Upper lobe of left lung (tissue), 6 donors: ENCODE measurements at regions not wholly inside any gene's neighbourhood (a gene's known extent, or its start where the extent isn't known, plus 50 kb on each side); places are given as distances from the start of the nearest gene placed in this dataset.

Experiments
- ATAC-seq, 2 donors: fragments of 200-7000 bp; cut with Tn5 transposase; one replicate each; pipeline ENCODE4 v1.9.1; 2022; ENCODE audit warnings: mild to moderate bottlenecking in 2 of 2, moderate library complexity in 2 of 2; ENCODE audit not compliant: low FRiP score in 2 of 2
- DNase-seq, 2 donors: peaks; one replicate each; pipeline ENCODE4 v3.0.0-alpha.2; 2019 to 2020
- H3K27ac ChIP-seq, 4 donors: fragments of 200-600 bp; sonication (generic); one replicate each; pipeline ENCODE4 v1.5.1; 2016 to 2019
- H3K27me3 ChIP-seq, 4 donors: fragments of 200-600 bp; sonication (generic); one replicate each; pipeline ENCODE4 v1.5.1; 2017 to 2019
- H3K36me3 ChIP-seq, 4 donors: fragments of 200-600 bp; sonication (generic); one replicate each; pipeline ENCODE4 v1.5.1; 2016 to 2019
- H3K4me1 ChIP-seq, 4 donors: fragments of 200-600 bp; sonication (generic); one replicate each; pipeline ENCODE4 v1.5.1; 2018 to 2019
- H3K4me3 ChIP-seq, 4 donors: fragments of 200-600 bp; sonication (generic); one replicate each; pipeline ENCODE4 v1.5.1; 2017 to 2019; ENCODE audit warnings: mild to moderate bottlenecking in 2 of 4, moderate library complexity in 1 of 4
- H3K9me3 ChIP-seq, 4 donors: fragments of 200-600 bp; sonication (generic); one replicate each; pipeline ENCODE4 v1.5.1; 2018 to 2019
- CTCF ChIP-seq, 6 experiments: fragments of 450-650 bp in 4 of 6; fragments of 200-600 bp in 2 of 6; sonication (generic) in 2 of 6; IDR thresholded peaks; one replicate each; pipeline ENCODE4 v1.5.1; 2016 to 2019; ENCODE audit warnings: antibody characterized with exemption in 6 of 6
- EP300 ChIP-seq, 4 donors: sonication (generic); formaldehyde crosslinking; IDR thresholded peaks; one replicate each; pipeline ENCODE4 v1.5.1; 2017; ENCODE audit warnings: antibody characterized with exemption in 4 of 4, control low read depth in 2 of 4
- POLR2A ChIP-seq, 4 donors: fragments of 450-650 bp; IDR thresholded peaks; one replicate each; pipeline ENCODE4 v1.5.1; 2016 to 2017; ENCODE audit warnings: antibody characterized with exemption in 4 of 4, mild to moderate bottlenecking in 2 of 4
- POLR2AphosphoS5 ChIP-seq, 2 donors: sonication (generic); formaldehyde crosslinking; IDR thresholded peaks; one replicate each; pipeline ENCODE4 v1.5.1; 2017; ENCODE audit warnings: antibody characterized with exemption in 2 of 2
- WGBS, 2 donors: methylation state at CpG; one replicate each; pipeline ENCODE4 v1.1.5; 2017 to 2018; 5-methylcytosine and 5-hydroxymethylcytosine counted together
- donor health status: DM: no; HTN: no; CAD: no; lungs with moderate emphysema.
- donor health status: DM: no; HTN: yes; CAD: no; lungs with severe emphysema.

GRCh38 chr12:98013560-98013959, 501.8 kb upstream of the TMPO start:
- 76 to 88% methylated on average over 3 to 5 of the region's 5 CpGs for WGBS, 2 donors
- no peak for TF ChIP-seq CTCF (IDR thresholded peaks at IDR 0.05)
- TF ChIP-seq POLR2AphosphoS5 (IDR thresholded peaks at IDR 0.05), result no peak
- TF ChIP-seq POLR2A (IDR thresholded peaks at IDR 0.05), result no peak
- TF ChIP-seq EP300 (IDR thresholded peaks at IDR 0.05), result no peak

GRCh38 chr12:98018836-98019235, 496.6 kb upstream of the TMPO start:
- Histone ChIP-seq H3K4me1 (no peaks in the 10 kb centered on the region), H3K9me3 (no peaks in the 10 kb centered on the region), H3K36me3 (no peaks in the 10 kb centered on the region), H3K27me3 (no peaks in the 10 kb centered on the region), H3K27ac (no peak overlapping the region), H3K4me3 (no peak overlapping the region)
- ATAC-seq, result no peak
- TF ChIP-seq POLR2A (IDR thresholded peaks at IDR 0.05) (no peak), POLR2AphosphoS5 (IDR thresholded peaks at IDR 0.05) (no peak), CTCF (IDR thresholded peaks at IDR 0.05) (no peak), EP300 (IDR thresholded peaks at IDR 0.05) (no peak)
- no peak for DNase-seq

More at GRCh38 chr12:98013560-98013959, 501.8 kb upstream of the TMPO start:
- no peak for ATAC-seq
- Histone ChIP-seq H3K27ac (no peak overlapping the region), H3K27me3 (no peaks in the 10 kb centered on the region), H3K36me3 (no peaks in the 10 kb centered on the region), H3K4me3 (no peak overlapping the region), H3K9me3 (no peaks in the 10 kb centered on the region), H3K4me1 (no peaks in the 10 kb centered on the region)
- DNase-seq, result peak in 1 of 2 donors; percentile 9

- DNase-seq, result no peak
- no peaks in the 10 kb centered on the region for H3K36me3 ChIP-seq
- ATAC-seq, result no peak
- TF ChIP-seq POLR2AphosphoS5 (IDR thresholded peaks at IDR 0.05), result no peak
- no peak for TF ChIP-seq EP300 (IDR thresholded peaks at IDR 0.05)
- TF ChIP-seq CTCF (IDR thresholded peaks at IDR 0.05), result no peak
- TF ChIP-seq POLR2A (IDR thresholded peaks at IDR 0.05), result no peak
- no peaks in the 10 kb centered on the region for H3K4me1 ChIP-seq
- H3K27me3 ChIP-seq, result no peaks in the 10 kb centered on the region
- H3K4me3 ChIP-seq, result no peak overlapping the region
- H3K27ac ChIP-seq, result no peak overlapping the region
- no peaks in the 10 kb centered on the region for H3K9me3 ChIP-seq
Observed at GRCh38 chr12:98020376-98020775, 495.0 kb upstream of the TMPO start.

GRCh38 chr12:98022961-98023360, 492.4 kb upstream of the TMPO start:
- Histone ChIP-seq H3K27me3 (no peaks in the 10 kb centered on the region), H3K4me3 (no peak overlapping the region), H3K9me3 (no peaks in the 10 kb centered on the region), H3K4me1 (no peaks in the 10 kb centered on the region), H3K27ac (no peak overlapping the region), H3K36me3 (no peaks in the 10 kb centered on the region)
- DNase-seq (no peak), ATAC-seq (no peak)
- TF ChIP-seq POLR2A (IDR thresholded peaks at IDR 0.05) (no peak), POLR2AphosphoS5 (IDR thresholded peaks at IDR 0.05) (no peak), EP300 (IDR thresholded peaks at IDR 0.05) (no peak), CTCF (IDR thresholded peaks at IDR 0.05) (no peak)

- WGBS, 2 donors, result 64 to 68% methylated on average over 2 of the region's 2 CpGs
- Histone ChIP-seq H3K9me3 (peaks cover 0 to 9% (median 2%) of the 10 kb centered on the region in 4 donors), H3K4me3 (no peak overlapping the region)
Observed at GRCh38 chr12:98037401-98038140, 477.8 kb upstream of the TMPO start.

More at GRCh38 chr12:98037401-98038140, 477.8 kb upstream of the TMPO start:
- ATAC-seq (no peak), DNase-seq (no peak)
- no peaks in the 10 kb centered on the region for H3K4me1 ChIP-seq
- H3K27me3 ChIP-seq, result no peaks in the 10 kb centered on the region
- H3K27ac ChIP-seq, result no peak overlapping the region
- TF ChIP-seq POLR2A (IDR thresholded peaks at IDR 0.05) (no peak), EP300 (IDR thresholded peaks at IDR 0.05) (no peak), POLR2AphosphoS5 (IDR thresholded peaks at IDR 0.05) (no peak), CTCF (IDR thresholded peaks at IDR 0.05) (no peak)
- no peaks in the 10 kb centered on the region for H3K36me3 ChIP-seq
